Chondrocyte (in vitro differentiated cells): ENCODE measurements at regions not wholly inside any gene's neighbourhood (a gene's known extent, or its start where the extent isn't known, plus 50 kb on each side); places are given as distances from the start of the nearest gene placed in this dataset.

Source experiments
- DNase-seq: peaks from one replicate; pipeline ENCODE4 v3.0.0; 2021; ENCODE audit warnings: mixed read lengths, low spot score
- H3K27ac Mint-ChIP-seq: one replicate; pipeline ENCODE4 v1.8.0; 2021; ENCODE audit warnings: mild to moderate bottlenecking, moderate library complexity, mixed read lengths; ENCODE audit not compliant: unreplicated experiment
- H3K27me3 Mint-ChIP-seq: 2 replicates; pipeline ENCODE4 v1.8.0; 2021; ENCODE audit warnings: low read depth, mixed read lengths
- H3K36me3 Mint-ChIP-seq: 2 replicates; pipeline ENCODE4 v1.8.0; 2021; ENCODE audit warnings: low read depth, mixed read lengths
- H3K4me1 Mint-ChIP-seq: 2 replicates; pipeline ENCODE4 v1.8.0; 2021; ENCODE audit warnings: low read depth, mild to moderate bottlenecking, mixed read lengths
- H3K4me3 Mint-ChIP-seq: one replicate; pipeline ENCODE4 v1.8.0; 2021; ENCODE audit warnings: mild to moderate bottlenecking, moderate library complexity, mixed read lengths; ENCODE audit not compliant: unreplicated experiment
- H3K9me3 Mint-ChIP-seq: 2 replicates; pipeline ENCODE4 v1.8.0; 2021; ENCODE audit warnings: low read depth, mixed read lengths
- TF ChIP-seq, protein P1 (sequence below): fragments of 200-600 bp; sonication (generic); IDR thresholded peaks from 2 replicates; pipeline ENCODE4 v1.5.0; 2021; ENCODE audit warnings: antibody characterized with exemption, mild to moderate bottlenecking, moderate library complexity

DNA sequence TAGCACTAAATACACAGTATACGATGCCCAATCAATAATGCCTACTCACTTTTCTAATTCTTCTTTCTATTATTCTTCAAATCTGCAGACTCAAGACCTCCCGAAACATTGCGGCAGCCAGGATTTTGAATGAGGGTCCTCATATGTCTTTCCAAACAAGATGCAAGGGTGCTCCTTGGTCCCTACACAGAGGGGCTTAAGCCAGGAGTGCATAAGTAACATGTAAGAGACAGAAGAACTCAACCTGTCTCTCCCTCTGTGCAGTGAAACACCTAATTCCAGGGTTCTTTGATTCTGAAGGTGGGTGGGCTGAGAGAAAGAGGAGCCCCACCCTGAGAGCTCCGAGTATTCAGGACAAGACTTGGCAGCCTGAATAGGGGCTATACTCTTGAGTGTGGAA lies 117.6 kb downstream of the ZNF280B start:
- H3K4me3 Mint-ChIP-seq, result no peak overlapping the region
- H3K27me3 Mint-ChIP-seq, result peaks cover 32% of the 10 kb centered on the region
- H3K36me3 Mint-ChIP-seq, result peaks cover 1% of the 10 kb centered on the region
- H3K9me3 Mint-ChIP-seq, result peaks cover 14% of the 10 kb centered on the region
- DNase-seq, result no peak
- no peaks in the 10 kb centered on the region for H3K4me1 Mint-ChIP-seq
- H3K27ac Mint-ChIP-seq, result no peak overlapping the region
- TF ChIP-seq, protein P1, sequence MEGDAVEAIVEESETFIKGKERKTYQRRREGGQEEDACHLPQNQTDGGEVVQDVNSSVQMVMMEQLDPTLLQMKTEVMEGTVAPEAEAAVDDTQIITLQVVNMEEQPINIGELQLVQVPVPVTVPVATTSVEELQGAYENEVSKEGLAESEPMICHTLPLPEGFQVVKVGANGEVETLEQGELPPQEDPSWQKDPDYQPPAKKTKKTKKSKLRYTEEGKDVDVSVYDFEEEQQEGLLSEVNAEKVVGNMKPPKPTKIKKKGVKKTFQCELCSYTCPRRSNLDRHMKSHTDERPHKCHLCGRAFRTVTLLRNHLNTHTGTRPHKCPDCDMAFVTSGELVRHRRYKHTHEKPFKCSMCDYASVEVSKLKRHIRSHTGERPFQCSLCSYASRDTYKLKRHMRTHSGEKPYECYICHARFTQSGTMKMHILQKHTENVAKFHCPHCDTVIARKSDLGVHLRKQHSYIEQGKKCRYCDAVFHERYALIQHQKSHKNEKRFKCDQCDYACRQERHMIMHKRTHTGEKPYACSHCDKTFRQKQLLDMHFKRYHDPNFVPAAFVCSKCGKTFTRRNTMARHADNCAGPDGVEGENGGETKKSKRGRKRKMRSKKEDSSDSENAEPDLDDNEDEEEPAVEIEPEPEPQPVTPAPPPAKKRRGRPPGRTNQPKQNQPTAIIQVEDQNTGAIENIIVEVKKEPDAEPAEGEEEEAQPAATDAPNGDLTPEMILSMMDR, result no peak

DNA sequence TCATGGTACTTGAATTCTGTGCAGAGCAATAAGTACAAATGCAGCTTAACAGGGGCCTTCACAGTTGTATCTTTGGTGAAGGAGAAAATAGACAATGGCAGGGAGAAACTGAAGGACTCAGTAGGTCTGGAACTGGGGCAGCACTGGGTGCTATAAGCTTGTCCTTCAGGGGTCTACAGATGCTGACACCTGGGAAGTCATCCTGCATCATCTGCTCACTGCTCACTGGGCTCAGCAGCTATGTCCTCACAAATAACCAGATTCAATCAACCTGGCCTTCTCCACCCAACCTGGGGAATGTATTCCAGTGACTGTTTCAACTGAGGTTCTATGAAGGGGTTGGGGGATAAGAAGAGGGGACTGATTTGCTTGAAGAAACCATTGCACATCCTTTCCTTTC lies 117.0 kb downstream of the ZNF280B start:
- Mint-ChIP-seq H3K36me3 (peaks cover 1% of the 10 kb centered on the region), H3K27ac (no peak overlapping the region), H3K9me3 (peaks cover 14% of the 10 kb centered on the region), H3K4me3 (no peak overlapping the region), H3K27me3 (peaks cover 31% of the 10 kb centered on the region), H3K4me1 (no peaks in the 10 kb centered on the region)
- TF ChIP-seq, protein P1, result no peak
- no peak for DNase-seq

DNA sequence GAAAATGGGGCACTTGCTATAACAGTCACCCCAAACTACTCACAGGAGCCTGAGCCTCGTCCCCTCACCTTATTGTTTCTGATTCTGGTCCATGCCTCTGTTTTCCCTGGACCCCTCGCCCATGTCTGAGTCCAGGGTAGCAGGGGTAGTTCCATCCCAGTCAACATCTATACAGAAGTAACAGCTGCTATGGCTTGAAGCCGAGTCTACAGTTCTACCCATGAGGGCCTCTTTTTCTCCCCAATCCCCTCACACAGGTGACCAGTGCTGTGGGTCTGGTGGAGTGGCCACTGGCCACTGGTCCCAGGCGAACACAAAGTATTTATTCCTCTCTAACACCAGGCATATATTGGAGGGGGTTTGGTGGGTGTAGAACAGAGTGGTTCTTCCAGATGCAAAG lies 116.4 kb downstream of the ZNF280B start:
- TF ChIP-seq, protein P1, result no peak
- peaks cover 1% of the 10 kb centered on the region for H3K36me3 Mint-ChIP-seq
- H3K27ac Mint-ChIP-seq, result no peak overlapping the region
- no peak for DNase-seq
- peaks cover 31% of the 10 kb centered on the region for H3K27me3 Mint-ChIP-seq
- H3K9me3 Mint-ChIP-seq, result peaks cover 14% of the 10 kb centered on the region
- H3K4me1 Mint-ChIP-seq, result no peaks in the 10 kb centered on the region
- H3K4me3 Mint-ChIP-seq, result no peak overlapping the region

DNA sequence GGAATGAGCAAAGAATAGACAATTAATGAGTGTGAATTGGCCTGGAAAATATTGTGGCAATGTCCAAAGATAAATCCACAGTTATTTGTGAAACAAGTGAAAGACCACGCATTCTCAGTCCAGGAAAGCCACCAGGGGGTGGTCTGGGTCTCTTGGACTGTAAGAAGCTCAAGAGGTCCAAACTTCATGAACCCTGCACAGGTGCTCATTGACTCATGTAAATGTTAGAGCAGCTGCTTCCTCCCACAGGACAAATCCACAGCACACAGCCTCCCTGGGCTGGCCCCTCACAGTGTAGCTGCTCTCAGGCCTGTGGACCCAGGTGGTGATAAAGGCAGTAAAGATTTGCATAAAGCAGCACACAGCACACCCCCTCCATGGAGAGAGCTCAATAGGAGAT lies 114.0 kb downstream of the ZNF280B start:
- peaks cover 14% of the 10 kb centered on the region for H3K9me3 Mint-ChIP-seq
- H3K36me3 Mint-ChIP-seq, result peaks cover 1% of the 10 kb centered on the region
- peaks cover 25% of the 10 kb centered on the region for H3K27me3 Mint-ChIP-seq
- TF ChIP-seq, protein P1, result no peak
- DNase-seq, result no peak
- H3K4me3 Mint-ChIP-seq, result no peak overlapping the region
- H3K27ac Mint-ChIP-seq, result no peak overlapping the region
- no peaks in the 10 kb centered on the region for H3K4me1 Mint-ChIP-seq

DNA sequence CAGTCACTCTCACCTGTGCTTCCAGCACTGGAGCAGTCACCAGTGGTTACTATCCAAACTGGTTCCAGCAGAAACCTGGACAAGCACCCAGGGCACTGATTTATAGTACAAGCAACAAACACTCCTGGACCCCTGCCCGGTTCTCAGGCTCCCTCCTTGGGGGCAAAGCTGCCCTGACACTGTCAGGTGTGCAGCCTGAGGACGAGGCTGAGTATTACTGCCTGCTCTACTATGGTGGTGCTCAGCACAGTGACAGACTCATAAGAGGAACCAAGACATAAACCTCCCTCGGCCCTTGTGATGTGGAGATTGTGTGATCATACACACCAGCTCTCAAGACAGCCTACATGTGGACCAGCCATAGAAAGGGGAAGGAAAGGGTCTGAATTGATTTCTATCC lies 113.3 kb downstream of the ZNF280B start:
- Mint-ChIP-seq H3K4me3 (no peak overlapping the region), H3K36me3 (peaks cover 1% of the 10 kb centered on the region), H3K27ac (no peak overlapping the region), H3K4me1 (no peaks in the 10 kb centered on the region), H3K9me3 (peaks cover 14% of the 10 kb centered on the region), H3K27me3 (peaks cover 25% of the 10 kb centered on the region)
- no peak for DNase-seq
- TF ChIP-seq, protein P1, result no peak
